ENCODE measurements at regions not wholly inside any gene's neighbourhood (a gene's known extent, or its start where the extent isn't known, plus 50 kb on each side); places are given as distances from the start of the nearest gene placed in this dataset.

GRCh38 chr9:90948156-90948555, 146.5 kb downstream of the SYK start:
- ATAC-seq: no peak
- DNase-seq: no peak
- intact Hi-C loops (cut with DNase I): no loop called here

GRCh38 chr9:90950600-90950999, 149.0 kb downstream of the SYK start:
- DNase-seq (no peak), ATAC-seq (no peak)
- intact Hi-C loops (cut with DNase I): no loop called here

GRCh38 chr9:90953200-90953599, 151.6 kb downstream of the SYK start:
- DNase-seq: no peak
- no peak for ATAC-seq
- intact Hi-C loops (cut with DNase I): no loop called here

GRCh38 chr9:90953805-90954204, 152.2 kb downstream of the SYK start:
- intact Hi-C loops (cut with DNase I): no loop called here
- DNase-seq (no peak), ATAC-seq (no peak)

- intact Hi-C loops (cut with DNase I): no loop called here
- DNase-seq (no peak), ATAC-seq (no peak)
Measured at GRCh38 chr9:90956026-90956810, 154.6 kb downstream of the SYK start.

GRCh38 chr9:90958328-90958727, 156.7 kb downstream of the SYK start:
- intact Hi-C loops (cut with DNase I): no loop called here
- ATAC-seq: no peak
- no peak for DNase-seq

- DNase-seq (no peak), ATAC-seq (peak in 1 of 2 donors; percentile 57)
- intact Hi-C loops (cut with DNase I): no loop called here
Measured at GRCh38 chr9:90960941-90961340, 159.3 kb downstream of the SYK start.

- ATAC-seq (peak in 1 of 2 donors; percentile 47), DNase-seq (no peak)
- intact Hi-C loops (cut with DNase I): no loop called here
Measured at GRCh38 chr9:90961375-90961774, 159.8 kb downstream of the SYK start.

- no peak for DNase-seq
- intact Hi-C loops (cut with DNase I): no loop called here
- ATAC-seq: peak in 1 of 2 donors; percentile 45
Measured at GRCh38 chr9:90964101-90965020, 162.7 kb downstream of the SYK start.

GRCh38 chr9:90965226-90966030, 163.8 kb downstream of the SYK start:
- ATAC-seq (no peak), DNase-seq (no peak)
- intact Hi-C loops (cut with DNase I): no loop called here

GRCh38 chr9:90966031-90966290, 164.3 kb downstream of the SYK start:
- ATAC-seq: no peak
- intact Hi-C loops (cut with DNase I): no loop called here

GRCh38 chr9:90966480-90967144, 165.0 kb downstream of the SYK start:
- intact Hi-C loops (cut with DNase I): no loop called here
- DNase-seq (no peak), ATAC-seq (no peak)

More at GRCh38 chr9:90966031-90966290, 164.3 kb downstream of the SYK start:
- no peak for DNase-seq

GRCh38 chr9:90967145-90967538, 165.5 kb downstream of the SYK start:
- no peak for ATAC-seq
- intact Hi-C loops (cut with DNase I): no loop called here
- DNase-seq: no peak

GRCh38 chr9:90969021-90969675, 167.5 kb downstream of the SYK start:
- intact Hi-C loops (cut with DNase I): no loop called here
- DNase-seq (no peak), ATAC-seq (no peak)

GRCh38 chr9:90970608-90971007, 169.0 kb downstream of the SYK start:
- intact Hi-C loops (cut with DNase I): no loop called here
- ATAC-seq: no peak
- no peak for DNase-seq

- ATAC-seq: no peak
- intact Hi-C loops (cut with DNase I): no loop called here
- DNase-seq: no peak
Measured at GRCh38 chr9:90972057-90972456, 170.4 kb downstream of the SYK start.

GRCh38 chr9:90974016-90974415, 172.4 kb downstream of the SYK start:
- ATAC-seq (no peak), DNase-seq (no peak)
- intact Hi-C loops (cut with DNase I): no loop called here

- ATAC-seq (no peak), DNase-seq (no peak)
- intact Hi-C loops (cut with DNase I): no loop called here
Measured at GRCh38 chr9:90974643-90975245, 173.1 kb downstream of the SYK start.

Measured in left cardiac atrium (tissue), 4 donors.